Activated CD4-positive, alpha-beta T cell treated with anti-CD3 and anti-CD28 coated beads, Interleukin-2, amount 10 ng/mL, durations not matched to agents 24 days and 14 days (primary cell): ENCODE measurements at regions not wholly inside any gene's neighbourhood (a gene's known extent, or its start where the extent isn't known, plus 50 kb on each side); places are given as distances from the start of the nearest gene placed in this dataset.

Experiments
- DNase-seq: peaks from one replicate; pipeline ENCODE4 v3.0.0; 2022
- H3K27ac Mint-ChIP-seq: one replicate; pipeline ENCODE4 v1.8.0; 2022; ENCODE audit warnings: mild to moderate bottlenecking, mixed read lengths
- H3K27me3 Mint-ChIP-seq: one replicate; pipeline ENCODE4 v1.8.0; 2022; ENCODE audit warnings: mixed read lengths
- H3K36me3 Mint-ChIP-seq: one replicate; pipeline ENCODE4 v1.8.0; 2022; ENCODE audit warnings: low read depth, mild to moderate bottlenecking, mixed read lengths
- H3K4me1 Mint-ChIP-seq: one replicate; pipeline ENCODE4 v1.8.0; 2021; ENCODE audit warnings: mixed read lengths
- H3K4me3 Mint-ChIP-seq: one replicate; pipeline ENCODE4 v1.8.0; 2022; ENCODE audit warnings: mild to moderate bottlenecking, moderate library complexity, mixed read lengths
- H3K9me3 Mint-ChIP-seq: one replicate; pipeline ENCODE4 v1.8.0; 2021; ENCODE audit warnings: mixed read lengths
- intact Hi-C: fragments of 100-400 bp; cut with micrococcal nuclease; formaldehyde crosslinking; loops from one replicate; pipeline ENCODE4 v1.15.1; 2023

- intact Hi-C loops = no loop called here
- Mint-ChIP-seq H3K27me3 (no peaks in the 10 kb centered on the region), H3K9me3 (no peaks in the 10 kb centered on the region), H3K36me3 (no peaks in the 10 kb centered on the region), H3K27ac (no peak overlapping the region), H3K4me3 (no peak overlapping the region), H3K4me1 (no peaks in the 10 kb centered on the region)
- no peak for DNase-seq
Measured at GRCh38 chr3:28726840-28727239, 378.2 kb upstream of the AZI2 start.

DNA sequence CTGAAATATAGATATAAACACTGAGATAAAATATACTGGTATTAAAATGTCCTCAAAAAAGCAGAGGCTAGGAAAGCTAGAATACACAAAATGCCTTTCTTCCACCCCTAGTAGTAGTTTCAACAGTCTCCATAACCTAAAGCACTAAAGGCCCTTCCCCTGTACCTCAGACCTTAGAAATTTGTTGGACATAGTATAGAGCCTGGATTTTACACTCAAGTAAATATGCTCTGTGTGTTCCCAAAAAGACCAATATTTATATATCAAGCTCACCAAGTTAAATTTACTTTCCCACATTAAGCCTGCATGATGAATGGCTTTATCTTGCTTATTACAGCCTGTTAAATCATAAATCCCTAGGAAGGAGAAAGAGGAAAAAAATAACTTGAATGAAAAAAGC lies 378.7 kb upstream of the AZI2 start:
- no peaks in the 10 kb centered on the region for H3K27me3 Mint-ChIP-seq
- H3K36me3 Mint-ChIP-seq = no peaks in the 10 kb centered on the region
- DNase-seq = no peak
- intact Hi-C loops = no loop called here
- H3K9me3 Mint-ChIP-seq = no peaks in the 10 kb centered on the region
- H3K4me3 Mint-ChIP-seq = no peak overlapping the region
- no peak overlapping the region for H3K27ac Mint-ChIP-seq
- no peaks in the 10 kb centered on the region for H3K4me1 Mint-ChIP-seq

DNA sequence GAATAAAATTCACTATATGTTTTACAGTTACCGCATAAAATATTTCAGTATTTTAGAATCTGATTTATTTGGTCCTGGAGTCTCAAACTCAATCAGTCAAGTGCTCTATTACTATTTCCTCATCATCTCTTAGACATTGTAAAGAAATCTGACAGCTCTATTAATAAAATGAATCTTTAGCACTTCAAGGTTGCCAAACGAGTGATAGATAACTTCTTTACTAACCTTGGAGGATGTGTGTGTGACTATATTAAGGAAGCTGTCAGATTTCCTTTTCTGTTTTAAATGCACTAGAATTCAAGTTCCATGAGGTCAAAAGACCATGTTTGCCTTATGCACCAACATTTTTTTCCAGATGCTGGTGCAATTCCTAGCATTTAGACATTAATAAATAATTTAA lies 389.8 kb upstream of the AZI2 start:
- Mint-ChIP-seq H3K27ac (no peak overlapping the region), H3K4me1 (no peaks in the 10 kb centered on the region), H3K36me3 (no peaks in the 10 kb centered on the region), H3K9me3 (peaks cover 9% of the 10 kb centered on the region), H3K27me3 (no peaks in the 10 kb centered on the region), H3K4me3 (no peak overlapping the region)
- no peak for DNase-seq
- intact Hi-C loops = no loop called here

DNA sequence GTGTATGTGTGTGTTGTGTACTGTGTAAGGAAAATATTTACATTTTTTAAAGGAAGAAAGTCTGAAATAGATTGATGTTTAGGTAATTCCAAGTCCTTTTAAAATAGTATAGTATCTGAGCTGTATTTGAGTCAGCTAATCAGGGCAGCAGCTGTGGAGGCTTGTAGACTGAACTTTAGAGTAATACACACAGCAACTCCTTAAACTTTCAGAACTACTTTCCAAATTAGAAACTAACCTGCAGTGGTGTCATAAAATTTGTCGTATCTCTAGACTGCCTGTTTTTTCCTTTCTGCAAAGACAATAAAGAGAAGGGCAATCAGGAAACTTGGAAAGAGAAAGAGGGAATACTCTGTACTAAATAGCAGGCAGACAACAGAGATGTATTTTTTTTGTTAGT lies 391.0 kb upstream of the AZI2 start:
- Mint-ChIP-seq H3K9me3 (peaks cover under 1% of the 10 kb centered on the region), H3K4me3 (no peak overlapping the region), H3K27me3 (no peaks in the 10 kb centered on the region), H3K4me1 (no peaks in the 10 kb centered on the region), H3K27ac (no peak overlapping the region), H3K36me3 (no peaks in the 10 kb centered on the region)
- no peak for DNase-seq
- intact Hi-C loops = no loop called here

- Mint-ChIP-seq H3K27ac (no peak overlapping the region), H3K9me3 (no peaks in the 10 kb centered on the region), H3K4me3 (no peak overlapping the region), H3K4me1 (no peaks in the 10 kb centered on the region), H3K27me3 (no peaks in the 10 kb centered on the region), H3K36me3 (no peaks in the 10 kb centered on the region)
- intact Hi-C loops = no loop called here
- DNase-seq = no peak
Measured at GRCh38 chr3:28743271-28743670, 394.6 kb upstream of the AZI2 start.

- Mint-ChIP-seq H3K4me3 (no peak overlapping the region), H3K27me3 (no peaks in the 10 kb centered on the region), H3K27ac (no peak overlapping the region), H3K4me1 (no peaks in the 10 kb centered on the region), H3K9me3 (no peaks in the 10 kb centered on the region), H3K36me3 (no peaks in the 10 kb centered on the region)
- intact Hi-C loops = no loop called here
- DNase-seq = no peak
Measured at GRCh38 chr3:28743831-28744230, 395.2 kb upstream of the AZI2 start.

- Mint-ChIP-seq H3K27ac (no peak overlapping the region), H3K4me3 (no peak overlapping the region), H3K4me1 (no peaks in the 10 kb centered on the region), H3K27me3 (no peaks in the 10 kb centered on the region), H3K36me3 (no peaks in the 10 kb centered on the region), H3K9me3 (peaks cover 4% of the 10 kb centered on the region)
- DNase-seq = no peak
- intact Hi-C loops = no loop called here
Measured at GRCh38 chr3:28745436-28745835, 396.8 kb upstream of the AZI2 start.

DNA sequence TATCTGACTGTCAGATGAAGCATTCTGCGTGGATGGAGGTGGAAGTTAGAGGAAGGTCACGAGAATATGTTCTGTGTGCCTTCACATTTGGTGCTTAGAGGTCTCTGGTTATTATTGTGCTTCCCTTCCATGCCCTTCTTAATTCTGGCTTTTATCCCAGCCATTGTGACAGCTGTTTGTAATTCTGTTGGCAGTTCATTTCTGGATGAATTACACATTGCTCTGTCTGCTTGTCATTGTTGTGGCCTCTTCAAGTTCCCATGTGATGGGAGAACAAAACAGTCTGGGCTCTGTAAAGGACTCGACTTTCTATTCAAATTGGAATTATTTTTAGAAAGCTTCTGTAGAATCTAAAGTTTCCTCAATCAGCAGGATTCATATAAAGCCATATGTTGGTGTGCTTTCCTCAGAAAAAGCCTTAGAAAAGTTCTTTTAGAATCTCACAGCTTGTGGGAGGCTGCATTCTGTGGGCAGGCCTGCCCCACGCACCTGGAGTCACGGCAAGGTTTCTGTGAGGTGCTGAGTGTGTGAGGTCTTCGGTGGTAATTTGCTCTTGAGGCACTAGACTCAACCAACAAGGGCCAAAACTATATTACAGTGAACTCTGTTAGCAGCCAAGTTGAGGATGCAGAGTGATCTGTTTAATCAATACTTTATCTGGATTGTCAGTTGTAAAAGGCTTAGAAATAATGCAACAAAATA lies 397.4 kb upstream of the AZI2 start:
- no peaks in the 10 kb centered on the region for H3K27me3 Mint-ChIP-seq
- H3K27ac Mint-ChIP-seq = no peak overlapping the region
- H3K36me3 Mint-ChIP-seq = no peaks in the 10 kb centered on the region
- H3K4me3 Mint-ChIP-seq = no peak overlapping the region
- peaks cover 4% of the 10 kb centered on the region for H3K9me3 Mint-ChIP-seq
- DNase-seq = no peak
- intact Hi-C loops = no loop called here
- no peaks in the 10 kb centered on the region for H3K4me1 Mint-ChIP-seq

- no peaks in the 10 kb centered on the region for H3K27me3 Mint-ChIP-seq
- DNase-seq = no peak
- no peak overlapping the region for H3K4me3 Mint-ChIP-seq
- H3K36me3 Mint-ChIP-seq = no peaks in the 10 kb centered on the region
- no peak overlapping the region for H3K27ac Mint-ChIP-seq
- no peaks in the 10 kb centered on the region for H3K4me1 Mint-ChIP-seq
- intact Hi-C loops = no loop called here
- peaks cover 10% of the 10 kb centered on the region for H3K9me3 Mint-ChIP-seq
Measured at GRCh38 chr3:28746990-28747389, 398.4 kb upstream of the AZI2 start.

- no peaks in the 10 kb centered on the region for H3K27me3 Mint-ChIP-seq
- intact Hi-C loops = no loop called here
- no peak overlapping the region for H3K27ac Mint-ChIP-seq
- no peaks in the 10 kb centered on the region for H3K4me1 Mint-ChIP-seq
- no peak for DNase-seq
- H3K9me3 Mint-ChIP-seq = peaks cover 16% of the 10 kb centered on the region
- no peak overlapping the region for H3K4me3 Mint-ChIP-seq
- no peaks in the 10 kb centered on the region for H3K36me3 Mint-ChIP-seq
Measured at GRCh38 chr3:28751864-28752263, 403.2 kb upstream of the AZI2 start.

GRCh38 chr3:28752290-28752689 lies 403.7 kb upstream of the AZI2 start:
- Mint-ChIP-seq H3K27me3 (no peaks in the 10 kb centered on the region), H3K36me3 (no peaks in the 10 kb centered on the region), H3K27ac (no peak overlapping the region), H3K4me3 (no peak overlapping the region), H3K9me3 (peaks cover 16% of the 10 kb centered on the region), H3K4me1 (no peaks in the 10 kb centered on the region)
- intact Hi-C loops = no loop called here
- DNase-seq = no peak

DNA sequence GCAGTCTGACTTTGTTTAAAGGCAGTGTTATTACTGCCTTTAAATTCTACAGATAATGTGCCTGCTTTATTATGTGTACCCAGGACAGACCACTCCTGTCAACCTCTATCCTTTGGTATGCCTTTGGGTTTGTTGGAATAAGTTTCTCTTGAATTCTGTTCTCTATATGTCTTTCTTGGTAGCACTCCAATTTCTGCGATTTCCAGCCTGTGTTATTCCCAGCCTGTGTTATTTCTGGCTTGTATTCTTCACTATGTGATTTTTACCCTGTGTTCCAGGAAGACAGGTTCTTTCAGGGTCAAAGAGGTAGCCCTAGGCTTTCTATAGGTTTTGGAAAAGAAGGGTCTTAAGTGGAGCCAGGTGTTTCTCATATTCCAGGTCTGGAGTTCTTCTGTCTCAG lies 407.4 kb upstream of the AZI2 start:
- DNase-seq = no peak
- Mint-ChIP-seq H3K27ac (no peak overlapping the region), H3K27me3 (no peaks in the 10 kb centered on the region), H3K4me3 (no peak overlapping the region), H3K9me3 (peaks cover 12% of the 10 kb centered on the region), H3K36me3 (no peaks in the 10 kb centered on the region), H3K4me1 (no peaks in the 10 kb centered on the region)
- intact Hi-C loops = no loop called here

DNA sequence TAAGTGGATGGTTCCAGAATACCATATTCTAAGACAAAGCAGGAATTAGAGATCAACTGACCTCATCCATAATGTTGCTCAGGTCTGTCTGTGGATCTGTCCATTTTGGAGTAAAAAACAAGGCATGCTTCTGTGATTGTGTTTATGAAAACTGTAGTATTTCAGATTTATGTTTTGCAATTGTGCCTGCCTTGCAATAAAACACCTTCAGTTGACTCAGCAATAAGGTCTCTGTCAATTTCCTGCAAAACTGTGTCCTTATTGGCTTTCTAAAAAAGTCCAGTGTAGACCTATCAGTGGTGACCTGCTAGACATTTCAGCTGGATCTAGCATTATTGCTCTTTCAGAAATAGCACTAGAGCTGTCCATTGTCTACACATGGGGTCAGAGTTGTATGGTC lies 409.5 kb upstream of the AZI2 start:
- peaks cover 3% of the 10 kb centered on the region for H3K9me3 Mint-ChIP-seq
- no peak overlapping the region for H3K4me3 Mint-ChIP-seq
- DNase-seq = no peak
- H3K4me1 Mint-ChIP-seq = no peaks in the 10 kb centered on the region
- intact Hi-C loops = no loop called here
- no peaks in the 10 kb centered on the region for H3K27me3 Mint-ChIP-seq
- no peak overlapping the region for H3K27ac Mint-ChIP-seq
- H3K36me3 Mint-ChIP-seq = no peaks in the 10 kb centered on the region

GRCh38 chr3:28761375-28761774 lies 412.8 kb upstream of the AZI2 start:
- intact Hi-C loops = no loop called here
- DNase-seq = no peak

DNA sequence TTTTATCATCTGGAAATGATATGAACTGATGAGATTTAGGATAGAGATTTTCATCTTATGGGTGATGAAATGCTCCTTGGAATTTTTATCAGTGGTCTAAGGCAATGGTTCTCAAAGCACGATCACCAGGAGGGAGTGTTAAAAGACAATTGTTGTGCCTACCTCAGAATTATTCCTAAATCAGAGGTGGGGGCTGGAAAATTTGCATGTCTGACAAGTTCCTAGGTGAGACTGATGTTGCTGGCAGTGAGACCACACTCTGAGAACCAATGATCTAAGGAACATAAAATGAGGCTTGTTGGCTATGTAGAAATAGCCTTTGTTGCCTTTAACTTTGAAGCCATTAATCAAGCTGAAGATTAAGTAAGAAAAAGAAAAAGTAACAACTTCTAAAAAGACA lies 416.6 kb upstream of the AZI2 start:
- no peaks in the 10 kb centered on the region for H3K9me3 Mint-ChIP-seq
- no peak overlapping the region for H3K27ac Mint-ChIP-seq
- no peak for DNase-seq
- H3K4me3 Mint-ChIP-seq = no peak overlapping the region
- H3K36me3 Mint-ChIP-seq = no peaks in the 10 kb centered on the region
- intact Hi-C loops = no loop called here
- H3K27me3 Mint-ChIP-seq = no peaks in the 10 kb centered on the region
- no peaks in the 10 kb centered on the region for H3K4me1 Mint-ChIP-seq

More at GRCh38 chr3:28761375-28761774, 412.8 kb upstream of the AZI2 start:
- H3K4me3 Mint-ChIP-seq = no peak overlapping the region
- no peaks in the 10 kb centered on the region for H3K9me3 Mint-ChIP-seq
- no peak overlapping the region for H3K27ac Mint-ChIP-seq
- H3K36me3 Mint-ChIP-seq = no peaks in the 10 kb centered on the region
- no peaks in the 10 kb centered on the region for H3K27me3 Mint-ChIP-seq
- no peaks in the 10 kb centered on the region for H3K4me1 Mint-ChIP-seq
